Lower leg skin (tissue), 3 donors: ENCODE measurements at regions not wholly inside any gene's neighbourhood (a gene's known extent, or its start where the extent isn't known, plus 50 kb on each side); places are given as distances from the start of the nearest gene placed in this dataset.
"Not testable (repeated sequence)": the region's sequence is repeated elsewhere in the genome, so short reads cannot be mapped to it uniquely, and the experiment has no call there.

Source experiments
- POLR2A ChIP-seq, 2 donors: fragments of 450-650 bp; IDR thresholded peaks; one replicate each; pipeline ENCODE4 v1.6.1; 2016 to 2017; ENCODE audit warnings: antibody characterized with exemption in 2 of 2, mild to moderate bottlenecking in 1 of 2, moderate library complexity in 1 of 2
- TF ChIP-seq, protein P1 (sequence below), 3 donors: fragments of 450-650 bp; IDR thresholded peaks; one replicate each; pipeline ENCODE4 v1.5.1; 2016; ENCODE audit warnings: antibody characterized with exemption in 3 of 3, mild to moderate bottlenecking in 3 of 3, moderate library complexity in 2 of 3

DNA sequence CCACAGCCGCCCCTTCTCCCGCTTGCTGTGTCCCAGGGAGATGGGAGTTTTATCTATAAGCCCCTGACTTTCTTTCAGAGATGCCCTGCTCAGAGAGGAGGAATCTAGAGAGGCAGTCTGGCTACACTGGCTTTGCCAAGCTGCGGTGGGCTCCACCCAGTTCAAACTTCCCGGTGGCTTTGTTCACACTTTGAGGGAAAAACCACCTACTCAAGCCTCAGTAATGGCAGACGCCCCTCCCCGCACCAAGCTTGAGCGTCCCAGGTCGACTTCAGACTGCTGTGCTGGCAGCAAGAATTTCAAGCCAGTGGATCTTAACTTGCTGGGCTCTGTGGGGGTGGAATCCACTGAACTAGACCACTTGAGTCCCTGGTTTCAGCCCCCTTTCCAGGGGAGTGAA lies 162.2 kb upstream of the MAGEB16 start:
- TF ChIP-seq POLR2A (IDR thresholded peaks at IDR 0.05), result not testable (repeated sequence)
- TF ChIP-seq, protein P1, sequence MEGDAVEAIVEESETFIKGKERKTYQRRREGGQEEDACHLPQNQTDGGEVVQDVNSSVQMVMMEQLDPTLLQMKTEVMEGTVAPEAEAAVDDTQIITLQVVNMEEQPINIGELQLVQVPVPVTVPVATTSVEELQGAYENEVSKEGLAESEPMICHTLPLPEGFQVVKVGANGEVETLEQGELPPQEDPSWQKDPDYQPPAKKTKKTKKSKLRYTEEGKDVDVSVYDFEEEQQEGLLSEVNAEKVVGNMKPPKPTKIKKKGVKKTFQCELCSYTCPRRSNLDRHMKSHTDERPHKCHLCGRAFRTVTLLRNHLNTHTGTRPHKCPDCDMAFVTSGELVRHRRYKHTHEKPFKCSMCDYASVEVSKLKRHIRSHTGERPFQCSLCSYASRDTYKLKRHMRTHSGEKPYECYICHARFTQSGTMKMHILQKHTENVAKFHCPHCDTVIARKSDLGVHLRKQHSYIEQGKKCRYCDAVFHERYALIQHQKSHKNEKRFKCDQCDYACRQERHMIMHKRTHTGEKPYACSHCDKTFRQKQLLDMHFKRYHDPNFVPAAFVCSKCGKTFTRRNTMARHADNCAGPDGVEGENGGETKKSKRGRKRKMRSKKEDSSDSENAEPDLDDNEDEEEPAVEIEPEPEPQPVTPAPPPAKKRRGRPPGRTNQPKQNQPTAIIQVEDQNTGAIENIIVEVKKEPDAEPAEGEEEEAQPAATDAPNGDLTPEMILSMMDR (IDR thresholded peaks at IDR 0.05), result not testable (repeated sequence)
